Sigmoid colon (tissue), 4 donors: ENCODE measurements at regions not wholly inside any gene's neighbourhood (a gene's known extent, or its start where the extent isn't known, plus 50 kb on each side); places are given as distances from the start of the nearest gene placed in this dataset.

ENCODE experiments used
- POLR2AphosphoS5 ChIP-seq, 4 donors: sonication (generic); formaldehyde crosslinking; IDR thresholded peaks; one replicate each; pipeline ENCODE4 v1.6.1; 2017; ENCODE audit warnings: antibody characterized with exemption in 4 of 4
- TF ChIP-seq, protein P1 (sequence below), 4 experiments: fragments of 450-650 bp in 3 of 4; fragments of 200-600 bp in 1 of 4; IDR thresholded peaks; one replicate each; pipeline ENCODE4 v1.5.1; 2016 to 2019; ENCODE audit warnings: antibody characterized with exemption in 4 of 4, mild to moderate bottlenecking in 3 of 4, moderate library complexity in 2 of 4

GRCh38 chr2:37501113-37501512 lies 156.7 kb downstream of the QPCT start:
- TF ChIP-seq, protein P1, sequence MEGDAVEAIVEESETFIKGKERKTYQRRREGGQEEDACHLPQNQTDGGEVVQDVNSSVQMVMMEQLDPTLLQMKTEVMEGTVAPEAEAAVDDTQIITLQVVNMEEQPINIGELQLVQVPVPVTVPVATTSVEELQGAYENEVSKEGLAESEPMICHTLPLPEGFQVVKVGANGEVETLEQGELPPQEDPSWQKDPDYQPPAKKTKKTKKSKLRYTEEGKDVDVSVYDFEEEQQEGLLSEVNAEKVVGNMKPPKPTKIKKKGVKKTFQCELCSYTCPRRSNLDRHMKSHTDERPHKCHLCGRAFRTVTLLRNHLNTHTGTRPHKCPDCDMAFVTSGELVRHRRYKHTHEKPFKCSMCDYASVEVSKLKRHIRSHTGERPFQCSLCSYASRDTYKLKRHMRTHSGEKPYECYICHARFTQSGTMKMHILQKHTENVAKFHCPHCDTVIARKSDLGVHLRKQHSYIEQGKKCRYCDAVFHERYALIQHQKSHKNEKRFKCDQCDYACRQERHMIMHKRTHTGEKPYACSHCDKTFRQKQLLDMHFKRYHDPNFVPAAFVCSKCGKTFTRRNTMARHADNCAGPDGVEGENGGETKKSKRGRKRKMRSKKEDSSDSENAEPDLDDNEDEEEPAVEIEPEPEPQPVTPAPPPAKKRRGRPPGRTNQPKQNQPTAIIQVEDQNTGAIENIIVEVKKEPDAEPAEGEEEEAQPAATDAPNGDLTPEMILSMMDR (IDR thresholded peaks at IDR 0.05): no peak
- no peak for TF ChIP-seq POLR2AphosphoS5 (IDR thresholded peaks at IDR 0.05)
